ENCODE measurements at regions not wholly inside any gene's neighbourhood (a gene's known extent, or its start where the extent isn't known, plus 50 kb on each side); places are given as distances from the start of the nearest gene placed in this dataset.

DNA sequence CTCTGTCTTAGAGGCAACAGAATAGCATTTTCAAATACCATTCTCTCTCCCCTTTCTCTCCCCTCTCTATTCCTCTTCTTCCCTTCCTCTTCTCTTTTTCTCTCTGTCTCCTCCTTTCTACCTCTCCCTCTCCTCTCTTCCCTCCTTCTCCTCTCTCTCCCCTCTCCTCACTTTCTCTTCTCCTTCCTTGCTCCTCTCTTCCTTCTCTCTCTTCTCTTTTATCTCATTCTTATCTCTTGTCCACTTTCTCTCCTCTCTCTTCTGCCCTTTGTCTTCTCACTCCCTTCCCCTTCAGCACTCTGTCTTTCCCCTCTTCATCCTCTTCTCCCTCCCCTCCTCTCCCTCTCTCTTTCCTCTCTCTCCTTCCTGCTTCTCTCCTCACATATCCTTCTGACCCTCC, 2265.8 kb upstream of the TENM3 start:
- TF ChIP-seq, protein P1, sequence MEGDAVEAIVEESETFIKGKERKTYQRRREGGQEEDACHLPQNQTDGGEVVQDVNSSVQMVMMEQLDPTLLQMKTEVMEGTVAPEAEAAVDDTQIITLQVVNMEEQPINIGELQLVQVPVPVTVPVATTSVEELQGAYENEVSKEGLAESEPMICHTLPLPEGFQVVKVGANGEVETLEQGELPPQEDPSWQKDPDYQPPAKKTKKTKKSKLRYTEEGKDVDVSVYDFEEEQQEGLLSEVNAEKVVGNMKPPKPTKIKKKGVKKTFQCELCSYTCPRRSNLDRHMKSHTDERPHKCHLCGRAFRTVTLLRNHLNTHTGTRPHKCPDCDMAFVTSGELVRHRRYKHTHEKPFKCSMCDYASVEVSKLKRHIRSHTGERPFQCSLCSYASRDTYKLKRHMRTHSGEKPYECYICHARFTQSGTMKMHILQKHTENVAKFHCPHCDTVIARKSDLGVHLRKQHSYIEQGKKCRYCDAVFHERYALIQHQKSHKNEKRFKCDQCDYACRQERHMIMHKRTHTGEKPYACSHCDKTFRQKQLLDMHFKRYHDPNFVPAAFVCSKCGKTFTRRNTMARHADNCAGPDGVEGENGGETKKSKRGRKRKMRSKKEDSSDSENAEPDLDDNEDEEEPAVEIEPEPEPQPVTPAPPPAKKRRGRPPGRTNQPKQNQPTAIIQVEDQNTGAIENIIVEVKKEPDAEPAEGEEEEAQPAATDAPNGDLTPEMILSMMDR (IDR thresholded peaks at IDR 0.05) = no peak
- intact Hi-C loops (cut with DNase I) = no loop called here
- DNase-seq = no peak

DNA sequence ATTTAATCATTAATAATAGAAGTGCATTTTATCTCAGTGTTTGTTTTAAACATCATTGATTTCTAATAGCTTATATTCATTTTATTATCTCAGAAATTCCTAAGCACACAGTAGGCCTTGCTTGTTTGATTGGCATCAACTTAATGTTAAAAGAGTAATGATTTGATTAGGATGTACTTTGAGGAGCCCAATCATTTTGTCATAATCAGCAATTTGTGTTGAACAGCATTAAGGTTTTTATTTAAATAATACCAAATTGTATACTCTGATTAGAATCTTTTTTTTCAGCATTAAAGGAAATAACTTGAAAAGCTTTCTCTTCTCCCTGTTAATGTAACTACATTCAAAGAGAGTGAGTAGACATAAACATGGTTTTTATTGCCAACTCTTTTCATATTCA, 2262.0 kb upstream of the TENM3 start:
- H3K27me3 ChIP-seq = no peaks in the 10 kb centered on the region
- no peaks in the 10 kb centered on the region for H3K36me3 ChIP-seq
- H3K9me3 ChIP-seq = no peaks in the 10 kb centered on the region
- intact Hi-C loops (cut with DNase I) = no loop called here
- DNase-seq = no peak
- H3K4me3 ChIP-seq = no peak overlapping the region
- ATAC-seq = no peak
- TF ChIP-seq, protein P1 (IDR thresholded peaks at IDR 0.05) = no peak
- no peak overlapping the region for H3K27ac ChIP-seq
- H3K4me1 ChIP-seq = no peaks in the 10 kb centered on the region

More for the DNA sequence above, 2265.8 kb upstream of the TENM3 start:
- Histone ChIP-seq H3K9me3 (no peaks in the 10 kb centered on the region), H3K36me3 (no peaks in the 10 kb centered on the region), H3K27me3 (no peaks in the 10 kb centered on the region), H3K4me3 (no peak overlapping the region), H3K4me1 (no peaks in the 10 kb centered on the region), H3K27ac (no peak overlapping the region)
- ATAC-seq = no peak

DNA sequence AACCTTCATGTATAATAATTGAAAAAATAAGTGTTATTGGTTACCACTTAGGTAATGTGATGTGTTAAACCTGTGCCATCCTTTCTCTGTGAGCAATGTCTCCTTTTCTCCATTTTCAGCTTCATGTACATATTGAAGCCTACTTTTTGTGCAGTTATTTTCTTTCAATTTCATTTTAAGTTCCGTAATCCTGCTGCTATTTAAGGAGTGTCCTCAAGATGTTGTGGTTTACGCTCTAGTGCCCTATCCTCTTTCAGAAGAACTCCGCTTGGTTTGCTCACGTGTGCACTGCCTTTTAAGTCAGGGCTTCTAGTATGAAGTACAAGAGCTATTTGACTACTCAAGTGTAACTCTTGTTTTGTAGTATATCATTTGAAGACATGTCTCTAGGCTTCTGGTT, 2253.2 kb upstream of the TENM3 start:
- Histone ChIP-seq H3K9me3 (no peaks in the 10 kb centered on the region), H3K36me3 (no peaks in the 10 kb centered on the region), H3K4me3 (no peak overlapping the region), H3K27ac (no peak overlapping the region), H3K4me1 (no peaks in the 10 kb centered on the region), H3K27me3 (no peaks in the 10 kb centered on the region)
- ATAC-seq (peak; percentile 78), DNase-seq (no peak)
- intact Hi-C loops (cut with DNase I) = no loop called here
- TF ChIP-seq, protein P1 (IDR thresholded peaks at IDR 0.05) = no peak

DNA sequence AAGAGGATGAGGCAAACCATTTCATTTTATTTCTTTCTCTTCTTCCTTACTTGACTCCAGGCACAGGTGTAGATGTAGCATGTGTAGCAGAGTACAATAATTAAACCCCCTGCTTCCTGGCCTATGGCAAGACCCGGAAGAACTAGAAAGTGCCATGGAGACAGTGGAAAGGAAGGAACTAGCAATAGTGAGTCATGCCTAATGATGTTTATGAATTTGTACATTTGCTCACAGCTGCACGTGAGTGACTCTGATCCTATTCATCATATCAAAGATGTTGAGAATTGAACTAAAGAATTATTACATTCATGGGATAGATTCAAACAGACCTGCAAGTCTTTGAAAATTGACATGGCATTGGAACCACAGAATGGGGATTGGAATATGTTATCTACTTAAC, 2233.9 kb upstream of the TENM3 start:
- H3K27me3 ChIP-seq = no peaks in the 10 kb centered on the region
- H3K4me3 ChIP-seq = no peak overlapping the region
- TF ChIP-seq, protein P1 (IDR thresholded peaks at IDR 0.05) = no peak
- H3K27ac ChIP-seq = no peak overlapping the region
- intact Hi-C loops (cut with DNase I) = no loop called here
- no peak for ATAC-seq
- H3K9me3 ChIP-seq = no peaks in the 10 kb centered on the region
- DNase-seq = no peak
- H3K4me1 ChIP-seq = no peaks in the 10 kb centered on the region
- H3K36me3 ChIP-seq = no peaks in the 10 kb centered on the region

DNA sequence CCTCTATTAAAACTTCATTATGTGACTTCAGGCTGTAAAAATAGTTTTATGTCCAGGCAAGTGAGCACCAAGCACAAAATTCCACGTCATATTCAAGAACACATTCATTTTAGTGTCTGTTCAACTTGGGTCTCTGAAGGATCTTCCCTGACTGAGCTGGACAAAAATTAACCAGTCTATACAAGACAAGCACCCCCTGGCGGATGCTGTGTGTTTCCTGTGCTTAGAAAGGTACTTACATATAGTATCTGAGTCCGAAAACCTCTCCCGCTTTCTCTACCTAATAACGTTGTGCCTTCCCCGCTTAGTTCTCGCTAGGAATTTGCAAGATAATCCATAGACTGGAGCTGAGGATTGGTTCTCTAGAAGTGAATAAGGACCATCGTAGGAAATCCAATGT, 2214.5 kb upstream of the TENM3 start:
- DNase-seq (no peak), ATAC-seq (peak; percentile 47)
- no peaks in the 10 kb centered on the region for H3K27me3 ChIP-seq
- H3K4me3 ChIP-seq = no peak overlapping the region
- intact Hi-C loops (cut with DNase I) = no loop called here
- no peaks in the 10 kb centered on the region for H3K36me3 ChIP-seq
- H3K9me3 ChIP-seq = no peaks in the 10 kb centered on the region
- H3K4me1 ChIP-seq = no peaks in the 10 kb centered on the region
- TF ChIP-seq, protein P1 (IDR thresholded peaks at IDR 0.05) = peak; percentile 15
- no peak overlapping the region for H3K27ac ChIP-seq

DNA sequence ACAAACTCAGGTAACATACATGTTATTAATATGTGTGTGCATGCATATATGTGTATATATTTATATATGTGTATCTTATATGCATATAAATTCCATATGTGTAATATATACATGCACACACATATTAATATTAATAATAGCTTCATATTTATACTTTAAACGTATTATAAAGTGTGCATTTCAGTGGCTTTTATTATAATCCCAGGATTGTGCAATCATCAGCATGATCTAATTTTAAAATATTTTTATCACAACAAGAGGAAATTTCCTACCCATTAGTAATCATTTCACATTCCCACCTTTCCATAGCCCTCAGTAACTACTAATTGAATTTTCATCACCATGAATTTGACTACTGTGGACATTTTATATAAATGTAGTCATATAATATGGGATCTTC, 2211.9 kb upstream of the TENM3 start:
- no peak for ATAC-seq

More for the DNA sequence above, 2211.9 kb upstream of the TENM3 start:
- no peaks in the 10 kb centered on the region for H3K27me3 ChIP-seq
- H3K4me3 ChIP-seq = no peak overlapping the region
- H3K27ac ChIP-seq = no peak overlapping the region
- no peaks in the 10 kb centered on the region for H3K4me1 ChIP-seq
- H3K9me3 ChIP-seq = no peaks in the 10 kb centered on the region
- intact Hi-C loops (cut with DNase I) = no loop called here
- TF ChIP-seq, protein P1 (IDR thresholded peaks at IDR 0.05) = no peak
- no peaks in the 10 kb centered on the region for H3K36me3 ChIP-seq
- no peak for DNase-seq
